ENCODE measurements at regions not wholly inside any gene's neighbourhood (a gene's known extent, or its start where the extent isn't known, plus 50 kb on each side); places are given as distances from the start of the nearest gene placed in this dataset.

- DNase-seq (ENCODE audit: low spot score), result no peak
These were observed 77.5 kb upstream of the PDE1C start for GRCh38 chr7:32147546-32148268.

GRCh38 chr7:32145911-32146310 is 75.7 kb upstream of the PDE1C start:
- no peak for DNase-seq (ENCODE audit: low spot score)

- DNase-seq (ENCODE audit: low spot score), result no peak
These were observed 74.5 kb upstream of the PDE1C start for GRCh38 chr7:32144676-32145075.

- DNase-seq (ENCODE audit: low spot score), result no peak
These were observed 73.1 kb upstream of the PDE1C start for GRCh38 chr7:32143301-32143700.

DNA sequence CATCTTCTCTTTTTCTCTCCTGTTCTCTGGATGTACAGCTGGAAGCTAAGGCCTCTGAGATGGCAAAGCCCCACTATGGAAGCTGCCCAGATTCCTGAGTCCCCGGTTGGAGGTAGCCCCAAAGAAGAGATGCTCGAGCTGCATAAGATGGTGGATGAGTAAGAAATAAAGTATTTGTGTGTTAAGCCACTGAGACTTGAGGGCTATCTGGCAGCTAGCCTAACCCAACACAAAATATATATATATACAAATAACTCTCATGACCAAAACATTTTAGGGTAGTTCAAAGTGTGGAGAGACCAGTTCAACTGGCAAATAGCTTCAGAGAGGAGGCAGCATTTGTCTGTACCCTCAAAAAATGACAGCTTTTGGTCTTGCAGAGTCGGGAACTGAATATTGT is 72.4 kb upstream of the PDE1C start:
- DNase-seq (ENCODE audit: low spot score), result no peak

DNA sequence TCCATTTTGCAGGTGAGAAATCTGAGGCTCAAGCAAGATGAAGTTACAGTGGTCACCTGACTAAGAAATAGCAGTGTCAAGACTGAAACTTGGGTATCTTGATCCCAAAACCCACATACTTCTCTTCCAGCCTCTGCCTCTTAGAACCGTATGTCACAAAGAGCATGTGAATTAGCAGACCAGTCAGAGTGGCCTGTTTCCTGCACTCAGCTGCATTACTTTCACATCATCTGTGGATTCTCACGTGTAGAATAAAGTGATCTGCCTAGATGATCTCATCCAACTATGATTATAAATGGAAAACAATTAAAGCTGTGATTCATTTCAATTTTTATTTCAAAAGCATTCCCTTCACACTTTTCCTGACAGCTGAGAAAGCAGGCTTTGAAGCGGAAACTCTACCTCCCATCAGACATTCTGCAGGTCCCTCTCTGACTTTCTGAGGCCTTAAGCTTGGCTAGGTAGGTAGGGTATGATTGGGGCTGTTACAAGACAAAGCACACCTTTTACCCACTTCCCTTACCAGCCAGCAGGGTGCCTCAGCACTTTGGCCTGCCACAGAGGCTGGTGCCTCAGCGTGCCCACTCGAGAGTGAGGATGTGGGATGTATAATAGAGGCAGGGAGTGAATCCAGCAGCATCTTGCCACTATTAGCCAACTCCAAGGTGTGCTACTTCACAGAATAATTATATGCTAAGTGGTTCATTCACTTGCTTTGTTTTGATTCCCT is 70.2 kb upstream of the PDE1C start:
- no peak for DNase-seq (ENCODE audit: low spot score)

DNA sequence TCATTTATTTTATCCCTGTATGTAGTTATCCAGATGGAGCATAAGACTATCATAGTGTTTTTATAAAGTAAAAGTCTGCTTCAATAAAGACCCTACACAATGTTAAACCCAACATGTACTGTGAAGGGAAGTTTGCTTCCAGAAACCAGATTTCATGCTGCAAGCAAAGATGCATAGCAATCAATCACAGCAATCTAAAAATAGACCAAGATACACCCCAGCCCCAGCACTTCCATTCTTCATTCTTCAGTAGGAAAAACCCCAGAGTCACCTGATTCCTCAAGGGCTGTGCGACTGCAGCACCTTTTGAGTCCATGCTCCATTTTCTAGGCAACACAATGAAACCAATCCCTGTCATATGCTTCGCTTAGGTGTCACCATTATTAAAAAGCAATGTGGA is 66.9 kb upstream of the PDE1C start:
- no peak for DNase-seq (ENCODE audit: low spot score)

DNA sequence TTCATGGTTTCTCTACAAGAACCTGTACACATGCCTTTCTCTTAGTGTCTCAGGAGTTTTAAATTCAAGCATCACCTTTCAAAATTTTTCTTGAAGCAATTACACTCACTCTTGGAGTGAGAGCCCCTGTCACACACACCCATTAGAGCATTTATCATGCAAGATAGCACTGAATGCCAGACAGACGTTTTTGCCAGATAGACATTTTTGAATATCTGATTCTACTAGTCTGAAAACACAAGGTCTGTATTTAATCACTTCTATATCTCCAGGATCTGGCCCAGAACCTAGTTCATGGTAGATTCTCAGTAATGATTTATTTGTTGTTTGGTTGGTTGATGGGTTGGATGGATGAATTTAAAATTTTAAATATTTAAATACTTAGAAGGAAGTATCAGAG is 60.9 kb upstream of the PDE1C start:
- DNase-seq (ENCODE audit: low spot score), result no peak

DNA sequence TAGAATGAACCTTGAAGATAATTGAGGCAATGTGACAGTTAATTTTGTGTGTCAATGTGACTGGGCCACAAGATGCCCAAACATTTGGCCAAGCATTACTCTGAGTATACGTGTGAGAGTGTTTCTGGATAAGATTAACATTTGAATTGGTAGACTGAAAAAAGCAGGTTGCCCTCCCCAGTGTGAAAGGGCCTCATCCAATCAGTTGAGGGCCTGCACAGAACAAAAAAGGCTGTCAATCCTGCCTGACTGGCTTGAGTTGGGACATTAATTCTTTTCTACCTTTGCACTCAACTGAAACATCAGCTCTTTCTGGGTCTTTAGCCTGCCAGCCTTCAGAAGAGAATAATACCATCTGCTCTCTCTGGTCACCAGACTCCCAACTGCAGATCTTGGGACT is 56.6 kb upstream of the PDE1C start:
- DNase-seq (ENCODE audit: low spot score), result no peak
